Tibial nerve (tissue), 4 donors: ENCODE measurements at regions not wholly inside any gene's neighbourhood (a gene's known extent, or its start where the extent isn't known, plus 50 kb on each side); places are given as distances from the start of the nearest gene placed in this dataset.

Source experiments
- CTCF ChIP-seq, 5 experiments: fragments of 200-600 bp in 3 of 5; fragments of 450-650 bp in 2 of 5; sonication (generic) in 3 of 5; IDR thresholded peaks; one replicate each; pipeline ENCODE4 v1.5.1; 2016 to 2019; ENCODE audit warnings: antibody characterized with exemption in 5 of 5, mild to moderate bottlenecking in 3 of 5, moderate library complexity in 2 of 5
- EP300 ChIP-seq, 2 donors: sonication (generic); formaldehyde crosslinking; IDR thresholded peaks; one replicate each; pipeline ENCODE4 v1.6.1; 2017; ENCODE audit warnings: antibody characterized with exemption in 2 of 2, mild to moderate bottlenecking in 1 of 2
- POLR2A ChIP-seq, 2 donors: fragments of 450-650 bp; IDR thresholded peaks; one replicate each; pipeline ENCODE4 v1.6.1; 2017; ENCODE audit warnings: antibody characterized with exemption in 2 of 2, mild to moderate bottlenecking in 2 of 2, moderate library complexity in 2 of 2

- no peak for TF ChIP-seq EP300 (IDR thresholded peaks at IDR 0.05)
- no peak for TF ChIP-seq POLR2A (IDR thresholded peaks at IDR 0.05)
- no peak for TF ChIP-seq CTCF (IDR thresholded peaks at IDR 0.05)
These were observed 259.5 kb upstream of the CHRM3 start for GRCh38 chr1:239126884-239127283.
